OCI-LY3 (cell line): ENCODE measurements at regions not wholly inside any gene's neighbourhood (a gene's known extent, or its start where the extent isn't known, plus 50 kb on each side); places are given as distances from the start of the nearest gene placed in this dataset.
"Not testable (repeated sequence)": the region's sequence is repeated elsewhere in the genome, so short reads cannot be mapped to it uniquely, and the experiment has no call there.

Experiments used
- EZH2phosphoT487 ChIP-seq: fragments of 200-600 bp; shearing (Covaris generic); IDR thresholded peaks from 2 replicates; pipeline ENCODE4 v1.6.1; 2018; ENCODE audit warnings: antibody characterized with exemption, mixed run types, low read depth
- TF ChIP-seq, protein P1 (sequence below): fragments of 200-600, 300-600 bp; sonication (generic); IDR thresholded peaks from 2 replicates; pipeline ENCODE4 v1.5.1; 2014; ENCODE audit warnings: antibody characterized with exemption, low read length, low read depth

GRCh38 chr14:106116339-106116930 is 590.1 kb downstream of the TMEM121 start:
- TF ChIP-seq, protein P1, sequence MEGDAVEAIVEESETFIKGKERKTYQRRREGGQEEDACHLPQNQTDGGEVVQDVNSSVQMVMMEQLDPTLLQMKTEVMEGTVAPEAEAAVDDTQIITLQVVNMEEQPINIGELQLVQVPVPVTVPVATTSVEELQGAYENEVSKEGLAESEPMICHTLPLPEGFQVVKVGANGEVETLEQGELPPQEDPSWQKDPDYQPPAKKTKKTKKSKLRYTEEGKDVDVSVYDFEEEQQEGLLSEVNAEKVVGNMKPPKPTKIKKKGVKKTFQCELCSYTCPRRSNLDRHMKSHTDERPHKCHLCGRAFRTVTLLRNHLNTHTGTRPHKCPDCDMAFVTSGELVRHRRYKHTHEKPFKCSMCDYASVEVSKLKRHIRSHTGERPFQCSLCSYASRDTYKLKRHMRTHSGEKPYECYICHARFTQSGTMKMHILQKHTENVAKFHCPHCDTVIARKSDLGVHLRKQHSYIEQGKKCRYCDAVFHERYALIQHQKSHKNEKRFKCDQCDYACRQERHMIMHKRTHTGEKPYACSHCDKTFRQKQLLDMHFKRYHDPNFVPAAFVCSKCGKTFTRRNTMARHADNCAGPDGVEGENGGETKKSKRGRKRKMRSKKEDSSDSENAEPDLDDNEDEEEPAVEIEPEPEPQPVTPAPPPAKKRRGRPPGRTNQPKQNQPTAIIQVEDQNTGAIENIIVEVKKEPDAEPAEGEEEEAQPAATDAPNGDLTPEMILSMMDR = not testable (repeated sequence)
- TF ChIP-seq EZH2phosphoT487 = not testable (repeated sequence)
